HEK293 (cell line): ENCODE measurements at regions not wholly inside any gene's neighbourhood (a gene's known extent, or its start where the extent isn't known, plus 50 kb on each side); places are given as distances from the start of the nearest gene placed in this dataset.

Source experiments
- CTCF ChIA-PET: fragments of 350-600 bp; formaldehyde crosslinking; extraction: SDS; loops from one replicate; lab custom pipeline; 2021; ENCODE audit warnings: antibody characterized with exemption; lab: Yijun Ruan, JAX
- POLR2A ChIA-PET: fragments of 300-600 bp; formaldehyde crosslinking; extraction: SDS; loops from one replicate; lab custom pipeline; 2020; ENCODE audit warnings: antibody characterized with exemption, inconsistent platforms; lab: Yijun Ruan, JAX
- H3K27ac ChIP-seq: fragments of 200-500 bp; sonication (Bioruptor generic); 2 replicates; pipeline ENCODE4 v1.5.1; 2014; ENCODE audit warnings: low read depth, low read length, control low read depth, inconsistent platforms; ENCODE audit errors: extremely low read depth
- H3K36me3 ChIP-seq, 2 experiments: fragments of 200-500 bp in 1 of 2; sonication (Bioruptor generic) in 1 of 2; 1 replicate in 1 of 2; 2 replicates in 1 of 2; pipeline ENCODE4 v1.5.1; 2014 to 2017; ENCODE audit warnings: inconsistent platforms in 2 of 2, low read length in 2 of 2; ENCODE audit not compliant: control insufficient read depth in 2 of 2, insufficient read depth in 1 of 2
- H3K4me1 ChIP-seq: fragments of 200-500 bp; sonication (Bioruptor generic); 2 replicates; pipeline ENCODE4 v1.5.1; 2014; ENCODE audit warnings: mild to moderate bottlenecking, low read length, inconsistent platforms; ENCODE audit not compliant: control insufficient read depth, insufficient read depth
- H3K4me3 ChIP-seq: 2 replicates; pipeline ENCODE4 v1.5.1; 2011; ENCODE audit warnings: low read depth, mild to moderate bottlenecking, control low read depth, low read length, moderate library complexity
- H3K9me3 ChIP-seq: fragments of 200-500 bp; sonication (Bioruptor generic); 2 replicates; pipeline ENCODE4 v1.5.1; 2014; ENCODE audit warnings: low read depth, low read length, inconsistent platforms; ENCODE audit not compliant: control insufficient read depth, insufficient read depth
- BCL11B ChIP-seq: fragments of 450-650 bp; formaldehyde crosslinking; IDR thresholded peaks from 2 replicates; pipeline ENCODE4 v1.5.1; 2016; ENCODE audit warnings: low read depth, missing biosample characterization, missing genetic modification characterization
- GLIS1 ChIP-seq: fragments of 450-650 bp; formaldehyde crosslinking; IDR thresholded peaks from 2 replicates; pipeline ENCODE4 v1.5.1; 2016; ENCODE audit warnings: missing biosample characterization, missing genetic modification characterization
- HOXC10 ChIP-seq: sonication (generic); formaldehyde crosslinking; IDR thresholded peaks from 2 replicates; pipeline ENCODE4 v1.8.1; 2023; ENCODE audit warnings: mild to moderate bottlenecking, missing genetic modification reagents
- PRDM1 ChIP-seq: fragments of 450-650 bp; formaldehyde crosslinking; IDR thresholded peaks from 2 replicates; pipeline ENCODE4; 2016; ENCODE audit warnings: missing biosample characterization, missing genetic modification characterization
- PRDM2 ChIP-seq: fragments of 450-650 bp; formaldehyde crosslinking; IDR thresholded peaks from 2 replicates; pipeline ENCODE4 v1.5.1; 2016; ENCODE audit warnings: missing biosample characterization, missing genetic modification characterization, borderline replicate concordance
- RBAK ChIP-seq: fragments of 450-650 bp; formaldehyde crosslinking; IDR thresholded peaks from 2 replicates; pipeline ENCODE4 v1.5.1; 2016; ENCODE audit warnings: missing biosample characterization, missing genetic modification characterization
- REST ChIP-seq: fragments of 450-650 bp; formaldehyde crosslinking; IDR thresholded peaks from 2 replicates; pipeline ENCODE4 v1.5.1; 2016; ENCODE audit warnings: missing biosample characterization, missing genetic modification characterization
- SP3 ChIP-seq: fragments of 450-650 bp; formaldehyde crosslinking; IDR thresholded peaks from 2 replicates; pipeline ENCODE4 v1.5.1; 2016; ENCODE audit warnings: missing biosample characterization, missing genetic modification characterization
- TRIM28 ChIP-seq: IDR thresholded peaks from 2 replicates; pipeline ENCODE4 v1.6.1; 2011; ENCODE audit warnings: low read length, control low read depth, borderline replicate concordance
- ZNF133 ChIP-seq: fragments of 450-650 bp; formaldehyde crosslinking; IDR thresholded peaks from 2 replicates; pipeline ENCODE4 v1.5.1; 2016; ENCODE audit warnings: missing biosample characterization, missing genetic modification characterization
- ZNF138 ChIP-seq: fragments of 450-650 bp; formaldehyde crosslinking; IDR thresholded peaks from 2 replicates; pipeline ENCODE4 v1.5.1; 2016; ENCODE audit warnings: missing biosample characterization, missing genetic modification characterization, borderline replicate concordance
- ZNF211 ChIP-seq: fragments of 450-650 bp; formaldehyde crosslinking; IDR thresholded peaks from 2 replicates; pipeline ENCODE4 v1.5.1; 2016; ENCODE audit warnings: low read depth, missing biosample characterization, missing genetic modification characterization
- ZNF23 ChIP-seq: fragments of 450-650 bp; formaldehyde crosslinking; IDR thresholded peaks from 2 replicates; pipeline ENCODE4 v1.5.1; 2016; ENCODE audit warnings: missing biosample characterization, missing genetic modification characterization, borderline replicate concordance
- ZNF24 ChIP-seq: fragments of 450-650 bp; formaldehyde crosslinking; IDR thresholded peaks from 2 replicates; pipeline ENCODE4 v1.5.1; 2016; ENCODE audit warnings: missing biosample characterization, missing genetic modification characterization
- ZNF391 ChIP-seq: fragments of 450-650 bp; formaldehyde crosslinking; IDR thresholded peaks from 2 replicates; pipeline ENCODE4 v1.5.1; 2016; ENCODE audit warnings: low read depth, missing biosample characterization, missing genetic modification characterization, borderline replicate concordance
- ZNF426 ChIP-seq: fragments of 450-650 bp; formaldehyde crosslinking; IDR thresholded peaks from 2 replicates; pipeline ENCODE4 v1.5.1; 2017; ENCODE audit warnings: missing biosample characterization, missing genetic modification characterization, mild to moderate bottlenecking, inconsistent platforms, moderate library complexity
- ZNF48 ChIP-seq: fragments of 450-650 bp; formaldehyde crosslinking; IDR thresholded peaks from 2 replicates; pipeline ENCODE4 v1.5.1; 2016; ENCODE audit warnings: missing biosample characterization, missing genetic modification characterization
- ZNF571 ChIP-seq: fragments of 450-650 bp; formaldehyde crosslinking; IDR thresholded peaks from 2 replicates; pipeline ENCODE4 v1.5.0; 2017; ENCODE audit warnings: missing biosample characterization, missing genetic modification characterization
- ZNF600 ChIP-seq: fragments of 450-650 bp; formaldehyde crosslinking; IDR thresholded peaks from 2 replicates; pipeline ENCODE4 v1.5.1; 2016; ENCODE audit warnings: missing biosample characterization, missing genetic modification characterization
- ZNF658 ChIP-seq: fragments of 450-650 bp; formaldehyde crosslinking; IDR thresholded peaks from 2 replicates; pipeline ENCODE4; 2016; ENCODE audit warnings: missing biosample characterization, missing genetic modification characterization
- ZNF843 ChIP-seq: fragments of 450-650 bp; formaldehyde crosslinking; IDR thresholded peaks from 2 replicates; pipeline ENCODE4 v1.5.1; 2016; ENCODE audit warnings: missing biosample characterization, missing genetic modification characterization

GRCh38 chr1:121517586-121518230 is 332.9 kb downstream of the SRGAP2C start:
- Histone ChIP-seq H3K36me3 (no peaks in the 10 kb centered on the region), H3K27ac (no peak overlapping the region), H3K9me3 (no peaks in the 10 kb centered on the region), H3K4me1 (no peaks in the 10 kb centered on the region), H3K4me3 (no peak overlapping the region)
- ChIA-PET CTCF (no interaction called here), POLR2A (no interaction called here)
- TF ChIP-seq ZNF133 (tag by site-specific recombination) (no peak), ZNF211 (tag by site-specific recombination) (no peak), ZNF426 (tag by site-specific recombination) (no peak), ZNF48 (tag by site-specific recombination) (no peak), ZNF658 (tag by site-specific recombination) (no peak), SP3 (no peak), ZNF843 (no peak), BCL11B (no peak), GLIS1 (tag by site-specific recombination) (no peak), ZNF600 (tag by site-specific recombination) (no peak), ZNF391 (no peak)

- TF ChIP-seq ZNF23 (tag by site-specific recombination) (no peak), PRDM1 (tag by site-specific recombination) (peak; percentile 83), TRIM28 (peak; percentile 62; the same call in 1 of the 2 replicates), REST (tag by site-specific recombination) (peak; percentile 8; the same call in 1 of the 2 replicates)
- TF ChIP-seq, all 188 proteins: peak for 3
- no peaks in the 10 kb centered on the region for H3K36me3 ChIP-seq
- ChIA-PET CTCF (interaction anchor here (0.6 kb wide), 1 partner anchor 71 kb away, joined by 6 read pairs; no protein-coding TSS in a partner anchor), POLR2A (no interaction called here)
- no peaks in the 10 kb centered on the region for H3K9me3 ChIP-seq
- H3K27ac ChIP-seq: peak overlapping the region; percentile 83; the same call in 1 of the 2 replicates
- no peaks in the 10 kb centered on the region for H3K4me1 ChIP-seq
- peak overlapping the region; percentile 71 for H3K4me3 ChIP-seq
Observed at GRCh38 chr1:121518726-121519041, 333.9 kb downstream of the SRGAP2C start.

GRCh38 chr1:121519042-121519755 is 334.4 kb downstream of the SRGAP2C start:
- ChIA-PET POLR2A (interaction anchor here (0.5 to 1.3 kb wide), 2 partner anchors 13 to 1342 kb away, joined by 3 read pairs; no protein-coding TSS in a partner anchor), CTCF (interaction anchor here (0.6 to 1.3 kb wide), 2 partner anchors 71 to 72 kb away, joined by 3 to 6 read pairs; no protein-coding TSS in a partner anchor)
- peak overlapping the region; percentile 83 for H3K27ac ChIP-seq
- no peaks in the 10 kb centered on the region for H3K4me1 ChIP-seq
- no peaks in the 10 kb centered on the region for H3K36me3 ChIP-seq
- H3K4me3 ChIP-seq: peak overlapping the region; percentile 71
- no peaks in the 10 kb centered on the region for H3K9me3 ChIP-seq
- TF ChIP-seq HOXC10 (CRISPR knock-in tag) (no peak), ZNF24 (tag by site-specific recombination) (0 out of 2 replicates have a peak, but pooled peaks have one; percentile 26), RBAK (tag by site-specific recombination) (no peak), ZNF138 (tag by site-specific recombination) (no peak), PRDM2 (tag by site-specific recombination) (no peak; the same call in 1 of the 2 replicates), ZNF571 (tag by site-specific recombination) (no peak)
